SK-N-SH (cell line): ENCODE measurements at regions not wholly inside any gene's neighbourhood (a gene's known extent, or its start where the extent isn't known, plus 50 kb on each side); places are given as distances from the start of the nearest gene placed in this dataset.

Source experiments
- CHD2 ChIP-seq: fragments of 150-350 bp; IDR thresholded peaks from 2 replicates; pipeline ENCODE4 v1.6.1; 2018; ENCODE audit warnings: low read length; ENCODE audit not compliant: partially characterized antibody
- CTCF ChIP-seq: fragments of 200-600 bp; sonication (generic); IDR thresholded peaks from 2 replicates; pipeline ENCODE4 v1.6.1; 2017; ENCODE audit warnings: antibody characterized with exemption, mild to moderate bottlenecking, moderate library complexity
- FOSL2 ChIP-seq: IDR thresholded peaks from 2 replicates; pipeline ENCODE4 v1.4.0; 2012; ENCODE audit warnings: low read depth, mild to moderate bottlenecking, moderate library complexity, borderline replicate concordance
- GABPA ChIP-seq: IDR thresholded peaks from 2 replicates; pipeline ENCODE4 v1.4.0; 2012; ENCODE audit warnings: low read depth, mild to moderate bottlenecking
- GATA2 ChIP-seq: sonication (generic); formaldehyde crosslinking; IDR thresholded peaks from 2 replicates; pipeline ENCODE4 v1.5.0; 2020; ENCODE audit warnings: mild to moderate bottlenecking, missing genetic modification reagents
- MXI1 ChIP-seq: IDR thresholded peaks from 2 replicates; pipeline ENCODE4 v1.6.1; 2012; ENCODE audit warnings: mild to moderate bottlenecking, low read depth, low read length, improper control_type of control experiment
- REST ChIP-seq: IDR thresholded peaks from 2 replicates; pipeline ENCODE4 v1.6.1; 2012; ENCODE audit warnings: mild to moderate bottlenecking, low read depth, low read length, moderate library complexity
- TAF1 ChIP-seq: IDR thresholded peaks from 2 replicates; pipeline ENCODE4 v1.6.1; 2012; ENCODE audit warnings: low read depth, mild to moderate bottlenecking, low read length, moderate library complexity, borderline replicate concordance
- YY1 ChIP-seq: IDR thresholded peaks from 2 replicates; pipeline ENCODE4 v1.4.0; 2012; ENCODE audit warnings: low read depth, mild to moderate bottlenecking

- TF ChIP-seq REST = no peak
- TF ChIP-seq CTCF = no peak
- TF ChIP-seq TAF1 = no peak
- TF ChIP-seq YY1 = no peak
- TF ChIP-seq FOSL2 = no peak
- no peak for TF ChIP-seq CHD2
- TF ChIP-seq MXI1 = no peak
- TF ChIP-seq GABPA = no peak
- no peak for TF ChIP-seq GATA2
Measured at GRCh38 chr2:43060390-43061016, 165.9 kb downstream of the ZFP36L2 start.
